GM23338 (cell line): ENCODE measurements at regions not wholly inside any gene's neighbourhood (a gene's known extent, or its start where the extent isn't known, plus 50 kb on each side); places are given as distances from the start of the nearest gene placed in this dataset.

Experiments
- ATAC-seq: fragments of 200-7000 bp; cut with Tn5 transposase; 3 replicates; pipeline ENCODE4 v1.9.1; 2020
- DNase-seq: peaks from one replicate; pipeline ENCODE4 v3.0.0-alpha.2; 2015; ENCODE audit warnings: low spot score
- H2AFZ ChIP-seq: fragments of 200-600 bp; sonication (generic); 2 replicates; pipeline ENCODE4 v1.8.0; 2016; ENCODE audit warnings: antibody characterized with exemption, mild to moderate bottlenecking, moderate library complexity
- H3F3A ChIP-seq: fragments of 200-600 bp; sonication (generic); replicated peaks from 2 replicates; pipeline ENCODE4 v1.8.0; 2017; ENCODE audit warnings: antibody characterized with exemption, mixed run types, low read depth
- H3K27ac ChIP-seq: fragments of 200-600 bp; sonication (generic); 2 replicates; pipeline ENCODE4 v1.6.1; 2016; ENCODE audit warnings: low read depth
- H3K27me3 ChIP-seq: fragments of 200-600 bp; sonication (generic); 2 replicates; pipeline ENCODE4 v1.8.0; 2016; ENCODE audit warnings: mild to moderate bottlenecking, mixed run types, moderate library complexity; ENCODE audit not compliant: insufficient read depth
- H3K36me3 ChIP-seq: fragments of 200-600 bp; sonication (generic); 2 replicates; pipeline ENCODE4 v1.8.0; 2016; ENCODE audit warnings: mild to moderate bottlenecking; ENCODE audit not compliant: insufficient read depth
- H3K4me1 ChIP-seq: fragments of 200-600 bp; sonication (generic); 2 replicates; pipeline ENCODE4 v1.8.0; 2016; ENCODE audit warnings: mild to moderate bottlenecking, moderate library complexity; ENCODE audit not compliant: insufficient read depth
- H3K4me2 ChIP-seq: fragments of 200-600 bp; sonication (generic); 2 replicates; pipeline ENCODE4 v1.7.1; 2017; ENCODE audit warnings: mixed run types
- H3K4me3 ChIP-seq: fragments of 200-600 bp; sonication (generic); 2 replicates; pipeline ENCODE4 v1.6.1; 2016; ENCODE audit warnings: mixed run types
- H3K79me2 ChIP-seq: fragments of 200-600 bp; sonication (generic); replicated peaks from 2 replicates; pipeline ENCODE4 v1.8.0; 2017; ENCODE audit warnings: mild to moderate bottlenecking; ENCODE audit not compliant: insufficient read depth
- H3K9me2 ChIP-seq: fragments of 200-600 bp; sonication (generic); 2 replicates; pipeline ENCODE4 v1.8.0; 2017; ENCODE audit not compliant: insufficient read depth
- H4K20me1 ChIP-seq: fragments of 200-600 bp; sonication (generic); replicated peaks from 2 replicates; pipeline ENCODE4 v1.8.0; 2017; ENCODE audit warnings: mild to moderate bottlenecking; ENCODE audit not compliant: insufficient read depth
- H3K27ac Mint-ChIP-seq: 2 replicates; pipeline ENCODE4 v1.8.0; 2020; ENCODE audit warnings: inconsistent platforms, mild to moderate bottlenecking, moderate library complexity, mixed read lengths
- H3K27me3 Mint-ChIP-seq: 3 replicates; pipeline ENCODE4 v1.8.0; 2022; ENCODE audit warnings: low read depth, mild to moderate bottlenecking, moderate library complexity, mixed read lengths, inconsistent platforms; ENCODE audit not compliant: insufficient read depth, poor library complexity
- H3K36me3 Mint-ChIP-seq: 3 replicates; pipeline ENCODE4 v1.8.0; 2021; ENCODE audit warnings: low read depth, mild to moderate bottlenecking, inconsistent platforms, moderate library complexity, mixed read lengths
- H3K4me1 Mint-ChIP-seq: 3 replicates; pipeline ENCODE4 v1.8.0; 2020; ENCODE audit warnings: mild to moderate bottlenecking, inconsistent platforms, mixed read lengths
- H3K4me3 Mint-ChIP-seq: 3 replicates; pipeline ENCODE4 v1.8.0; 2021; ENCODE audit warnings: moderate library complexity, mild to moderate bottlenecking, inconsistent platforms, mixed read lengths
- H3K9me3 Mint-ChIP-seq: 3 replicates; pipeline ENCODE4 v1.8.0; 2020; ENCODE audit warnings: moderate library complexity, mild to moderate bottlenecking, inconsistent platforms, mixed read lengths
- CREB1 ChIP-seq: fragments of 250-450 bp; sonication (Bioruptor Pico); IDR thresholded peaks from 2 replicates; pipeline ENCODE4 v1.5.0; 2020; ENCODE audit warnings: low read depth, mild to moderate bottlenecking, moderate library complexity
- EZH2 ChIP-seq: fragments of 200-600 bp; sonication (generic); IDR thresholded peaks from one replicate; pipeline ENCODE4 v1.8.0; 2017; ENCODE audit warnings: antibody characterized with exemption, mild to moderate bottlenecking, low read depth; ENCODE audit not compliant: unreplicated experiment
- EZH2phosphoT487 ChIP-seq: fragments of 200-600 bp; sonication (generic); IDR thresholded peaks from one replicate; pipeline ENCODE4 v1.8.1; 2018; ENCODE audit warnings: antibody characterized with exemption; ENCODE audit not compliant: unreplicated experiment
- JUNB ChIP-seq: IDR thresholded peaks from one replicate; pipeline ENCODE4 v1.6.1; 2016; ENCODE audit warnings: antibody characterized with exemption; ENCODE audit not compliant: unreplicated experiment
- NANOG ChIP-seq: IDR thresholded peaks from 2 replicates; pipeline ENCODE4 v1.6.1; 2016; ENCODE audit warnings: antibody characterized with exemption, borderline replicate concordance
- POLR2AphosphoS5 ChIP-seq: IDR thresholded peaks from 2 replicates; pipeline ENCODE4 v1.6.1; 2016; ENCODE audit warnings: antibody characterized with exemption, low read depth
- STAT1 ChIP-seq: IDR thresholded peaks from one replicate; pipeline ENCODE4 v1.6.1; 2016; ENCODE audit warnings: antibody characterized with exemption; ENCODE audit not compliant: unreplicated experiment
- ZNF114 ChIP-seq: fragments of 250-450 bp; sonication (Bioruptor Pico); IDR thresholded peaks from 2 replicates; pipeline ENCODE4 v1.5.0; 2020; ENCODE audit warnings: mild to moderate bottlenecking, moderate library complexity
- ZNF331 ChIP-seq: fragments of 250-450 bp; sonication (Bioruptor Pico); IDR thresholded peaks from 2 replicates; pipeline ENCODE4 v1.5.0; 2020; ENCODE audit warnings: low read depth, mild to moderate bottlenecking, moderate library complexity
- TF ChIP-seq, protein P1 (sequence below): IDR thresholded peaks from one replicate; pipeline ENCODE4 v1.6.1; 2018; ENCODE audit warnings: antibody characterized with exemption; ENCODE audit not compliant: unreplicated experiment
- TF ChIP-seq, protein P2 (sequence below), 2 experiments: fragments of 200-600 bp in 1 of 2; sonication (generic) in 1 of 2; conservative IDR thresholded peaks; 2 replicates each; pipeline versions ENCODE4 v1.5.1 to v1.6.1; 2016 to 2017; ENCODE audit warnings: antibody characterized with exemption in 2 of 2, low read depth in 2 of 2, mild to moderate bottlenecking in 2 of 2, moderate library complexity in 1 of 2
- TF ChIP-seq, protein P3 (sequence below): fragments of 250-450 bp; sonication (Bioruptor Pico); IDR thresholded peaks from 2 replicates; pipeline ENCODE4 v1.5.0; 2020; ENCODE audit warnings: mild to moderate bottlenecking, moderate library complexity
- TF ChIP-seq, protein P4 (sequence below): IDR thresholded peaks from 2 replicates; pipeline ENCODE4 v1.6.1; 2016; ENCODE audit warnings: antibody characterized with exemption

DNA sequence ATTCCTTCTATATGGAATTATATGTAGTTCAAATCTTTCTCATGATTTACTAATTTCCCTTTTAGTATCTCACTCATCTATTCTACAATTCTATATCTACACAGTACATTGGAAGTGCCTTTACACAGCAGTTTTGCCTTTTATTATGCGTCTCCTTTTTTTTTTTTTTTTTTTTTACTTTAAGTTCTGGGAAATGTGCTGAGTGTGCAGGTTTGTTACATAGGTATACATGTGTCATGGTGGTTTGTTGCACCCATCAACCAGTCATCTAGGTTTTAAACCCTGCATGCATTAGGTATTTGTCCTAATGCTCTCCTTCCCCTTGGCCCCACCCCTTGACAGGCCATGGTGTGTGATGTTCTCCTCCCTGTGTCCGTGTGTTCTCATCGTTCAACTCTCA is 1150.1 kb upstream of the PRR20A start:
- H3F3A ChIP-seq, result no peaks in the 10 kb centered on the region
- Mint-ChIP-seq H3K36me3 (peaks cover 2% of the 10 kb centered on the region; the same call in 2 of the 3 replicates), H3K27ac (no peak overlapping the region), H3K27me3 (no peaks in the 10 kb centered on the region), H3K4me3 (no peak overlapping the region), H3K9me3 (peaks cover 5% of the 10 kb centered on the region; the same call in 2 of the 3 replicates), H3K4me1 (no peaks in the 10 kb centered on the region)
- H3K36me3 ChIP-seq, result no peaks in the 10 kb centered on the region
- no peak for ATAC-seq
- no peak overlapping the region for H3K27ac ChIP-seq
- H3K4me2 ChIP-seq, result no peak overlapping the region
- H3K9me2 ChIP-seq, result no peaks in the 10 kb centered on the region
- no peak overlapping the region for H2AFZ ChIP-seq
- DNase-seq, result no peak
- TF ChIP-seq EZH2phosphoT487 (no peak), CREB1 (CRISPR knock-in tag) (no peak), POLR2AphosphoS5 (no peak), NANOG (no peak), STAT1 (no peak), ZNF331 (CRISPR knock-in tag) (no peak), ZNF114 (CRISPR knock-in tag) (no peak), EZH2 (no peak), JUNB (no peak)
- TF ChIP-seq, protein P1, sequence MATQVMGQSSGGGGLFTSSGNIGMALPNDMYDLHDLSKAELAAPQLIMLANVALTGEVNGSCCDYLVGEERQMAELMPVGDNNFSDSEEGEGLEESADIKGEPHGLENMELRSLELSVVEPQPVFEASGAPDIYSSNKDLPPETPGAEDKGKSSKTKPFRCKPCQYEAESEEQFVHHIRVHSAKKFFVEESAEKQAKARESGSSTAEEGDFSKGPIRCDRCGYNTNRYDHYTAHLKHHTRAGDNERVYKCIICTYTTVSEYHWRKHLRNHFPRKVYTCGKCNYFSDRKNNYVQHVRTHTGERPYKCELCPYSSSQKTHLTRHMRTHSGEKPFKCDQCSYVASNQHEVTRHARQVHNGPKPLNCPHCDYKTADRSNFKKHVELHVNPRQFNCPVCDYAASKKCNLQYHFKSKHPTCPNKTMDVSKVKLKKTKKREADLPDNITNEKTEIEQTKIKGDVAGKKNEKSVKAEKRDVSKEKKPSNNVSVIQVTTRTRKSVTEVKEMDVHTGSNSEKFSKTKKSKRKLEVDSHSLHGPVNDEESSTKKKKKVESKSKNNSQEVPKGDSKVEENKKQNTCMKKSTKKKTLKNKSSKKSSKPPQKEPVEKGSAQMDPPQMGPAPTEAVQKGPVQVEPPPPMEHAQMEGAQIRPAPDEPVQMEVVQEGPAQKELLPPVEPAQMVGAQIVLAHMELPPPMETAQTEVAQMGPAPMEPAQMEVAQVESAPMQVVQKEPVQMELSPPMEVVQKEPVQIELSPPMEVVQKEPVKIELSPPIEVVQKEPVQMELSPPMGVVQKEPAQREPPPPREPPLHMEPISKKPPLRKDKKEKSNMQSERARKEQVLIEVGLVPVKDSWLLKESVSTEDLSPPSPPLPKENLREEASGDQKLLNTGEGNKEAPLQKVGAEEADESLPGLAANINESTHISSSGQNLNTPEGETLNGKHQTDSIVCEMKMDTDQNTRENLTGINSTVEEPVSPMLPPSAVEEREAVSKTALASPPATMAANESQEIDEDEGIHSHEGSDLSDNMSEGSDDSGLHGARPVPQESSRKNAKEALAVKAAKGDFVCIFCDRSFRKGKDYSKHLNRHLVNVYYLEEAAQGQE, result no peak
- TF ChIP-seq, protein P2, sequence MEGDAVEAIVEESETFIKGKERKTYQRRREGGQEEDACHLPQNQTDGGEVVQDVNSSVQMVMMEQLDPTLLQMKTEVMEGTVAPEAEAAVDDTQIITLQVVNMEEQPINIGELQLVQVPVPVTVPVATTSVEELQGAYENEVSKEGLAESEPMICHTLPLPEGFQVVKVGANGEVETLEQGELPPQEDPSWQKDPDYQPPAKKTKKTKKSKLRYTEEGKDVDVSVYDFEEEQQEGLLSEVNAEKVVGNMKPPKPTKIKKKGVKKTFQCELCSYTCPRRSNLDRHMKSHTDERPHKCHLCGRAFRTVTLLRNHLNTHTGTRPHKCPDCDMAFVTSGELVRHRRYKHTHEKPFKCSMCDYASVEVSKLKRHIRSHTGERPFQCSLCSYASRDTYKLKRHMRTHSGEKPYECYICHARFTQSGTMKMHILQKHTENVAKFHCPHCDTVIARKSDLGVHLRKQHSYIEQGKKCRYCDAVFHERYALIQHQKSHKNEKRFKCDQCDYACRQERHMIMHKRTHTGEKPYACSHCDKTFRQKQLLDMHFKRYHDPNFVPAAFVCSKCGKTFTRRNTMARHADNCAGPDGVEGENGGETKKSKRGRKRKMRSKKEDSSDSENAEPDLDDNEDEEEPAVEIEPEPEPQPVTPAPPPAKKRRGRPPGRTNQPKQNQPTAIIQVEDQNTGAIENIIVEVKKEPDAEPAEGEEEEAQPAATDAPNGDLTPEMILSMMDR (conservative IDR thresholded peaks at IDR 0.05; ENCODE audit: low read depth in 2 of 2), result no peak
- TF ChIP-seq, protein P3, sequence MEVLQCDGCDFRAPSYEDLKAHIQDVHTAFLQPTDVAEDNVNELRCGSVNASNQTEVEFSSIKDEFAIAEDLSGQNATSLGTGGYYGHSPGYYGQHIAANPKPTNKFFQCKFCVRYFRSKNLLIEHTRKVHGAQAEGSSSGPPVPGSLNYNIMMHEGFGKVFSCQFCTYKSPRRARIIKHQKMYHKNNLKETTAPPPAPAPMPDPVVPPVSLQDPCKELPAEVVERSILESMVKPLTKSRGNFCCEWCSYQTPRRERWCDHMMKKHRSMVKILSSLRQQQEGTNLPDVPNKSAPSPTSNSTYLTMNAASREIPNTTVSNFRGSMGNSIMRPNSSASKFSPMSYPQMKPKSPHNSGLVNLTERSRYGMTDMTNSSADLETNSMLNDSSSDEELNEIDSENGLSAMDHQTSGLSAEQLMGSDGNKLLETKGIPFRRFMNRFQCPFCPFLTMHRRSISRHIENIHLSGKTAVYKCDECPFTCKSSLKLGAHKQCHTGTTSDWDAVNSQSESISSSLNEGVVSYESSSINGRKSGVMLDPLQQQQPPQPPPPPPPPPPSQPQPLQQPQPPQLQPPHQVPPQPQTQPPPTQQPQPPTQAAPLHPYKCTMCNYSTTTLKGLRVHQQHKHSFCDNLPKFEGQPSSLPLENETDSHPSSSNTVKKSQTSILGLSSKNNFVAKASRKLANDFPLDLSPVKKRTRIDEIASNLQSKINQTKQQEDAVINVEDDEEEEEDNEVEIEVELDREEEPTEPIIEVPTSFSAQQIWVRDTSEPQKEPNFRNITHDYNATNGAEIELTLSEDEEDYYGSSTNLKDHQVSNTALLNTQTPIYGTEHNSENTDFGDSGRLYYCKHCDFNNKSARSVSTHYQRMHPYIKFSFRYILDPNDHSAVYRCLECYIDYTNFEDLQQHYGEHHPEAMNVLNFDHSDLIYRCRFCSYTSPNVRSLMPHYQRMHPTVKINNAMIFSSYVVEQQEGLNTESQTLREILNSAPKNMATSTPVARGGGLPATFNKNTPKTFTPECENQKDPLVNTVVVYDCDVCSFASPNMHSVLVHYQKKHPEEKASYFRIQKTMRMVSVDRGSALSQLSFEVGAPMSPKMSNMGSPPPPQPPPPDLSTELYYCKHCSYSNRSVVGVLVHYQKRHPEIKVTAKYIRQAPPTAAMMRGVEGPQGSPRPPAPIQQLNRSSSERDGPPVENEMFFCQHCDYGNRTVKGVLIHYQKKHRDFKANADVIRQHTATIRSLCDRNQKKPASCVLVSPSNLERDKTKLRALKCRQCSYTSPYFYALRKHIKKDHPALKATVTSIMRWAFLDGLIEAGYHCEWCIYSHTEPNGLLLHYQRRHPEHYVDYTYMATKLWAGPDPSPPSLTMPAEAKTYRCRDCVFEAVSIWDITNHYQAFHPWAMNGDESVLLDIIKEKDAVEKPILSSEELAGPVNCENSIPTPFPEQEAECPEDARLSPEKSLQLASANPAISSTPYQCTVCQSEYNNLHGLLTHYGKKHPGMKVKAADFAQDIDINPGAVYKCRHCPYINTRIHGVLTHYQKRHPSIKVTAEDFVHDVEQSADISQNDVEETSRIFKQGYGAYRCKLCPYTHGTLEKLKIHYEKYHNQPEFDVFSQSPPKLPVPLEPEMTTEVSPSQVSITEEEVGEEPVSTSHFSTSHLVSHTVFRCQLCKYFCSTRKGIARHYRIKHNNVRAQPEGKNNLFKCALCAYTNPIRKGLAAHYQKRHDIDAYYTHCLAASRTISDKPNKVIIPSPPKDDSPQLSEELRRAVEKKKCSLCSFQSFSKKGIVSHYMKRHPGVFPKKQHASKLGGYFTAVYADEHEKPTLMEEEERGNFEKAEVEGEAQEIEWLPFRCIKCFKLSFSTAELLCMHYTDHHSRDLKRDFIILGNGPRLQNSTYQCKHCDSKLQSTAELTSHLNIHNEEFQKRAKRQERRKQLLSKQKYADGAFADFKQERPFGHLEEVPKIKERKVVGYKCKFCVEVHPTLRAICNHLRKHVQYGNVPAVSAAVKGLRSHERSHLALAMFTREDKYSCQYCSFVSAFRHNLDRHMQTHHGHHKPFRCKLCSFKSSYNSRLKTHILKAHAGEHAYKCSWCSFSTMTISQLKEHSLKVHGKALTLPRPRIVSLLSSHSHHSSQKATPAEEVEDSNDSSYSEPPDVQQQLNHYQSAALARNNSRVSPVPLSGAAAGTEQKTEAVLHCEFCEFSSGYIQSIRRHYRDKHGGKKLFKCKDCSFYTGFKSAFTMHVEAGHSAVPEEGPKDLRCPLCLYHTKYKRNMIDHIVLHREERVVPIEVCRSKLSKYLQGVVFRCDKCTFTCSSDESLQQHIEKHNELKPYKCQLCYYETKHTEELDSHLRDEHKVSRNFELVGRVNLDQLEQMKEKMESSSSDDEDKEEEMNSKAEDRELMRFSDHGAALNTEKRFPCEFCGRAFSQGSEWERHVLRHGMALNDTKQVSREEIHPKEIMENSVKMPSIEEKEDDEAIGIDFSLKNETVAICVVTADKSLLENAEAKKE (CRISPR knock-in tag), result no peak
- TF ChIP-seq, protein P4, sequence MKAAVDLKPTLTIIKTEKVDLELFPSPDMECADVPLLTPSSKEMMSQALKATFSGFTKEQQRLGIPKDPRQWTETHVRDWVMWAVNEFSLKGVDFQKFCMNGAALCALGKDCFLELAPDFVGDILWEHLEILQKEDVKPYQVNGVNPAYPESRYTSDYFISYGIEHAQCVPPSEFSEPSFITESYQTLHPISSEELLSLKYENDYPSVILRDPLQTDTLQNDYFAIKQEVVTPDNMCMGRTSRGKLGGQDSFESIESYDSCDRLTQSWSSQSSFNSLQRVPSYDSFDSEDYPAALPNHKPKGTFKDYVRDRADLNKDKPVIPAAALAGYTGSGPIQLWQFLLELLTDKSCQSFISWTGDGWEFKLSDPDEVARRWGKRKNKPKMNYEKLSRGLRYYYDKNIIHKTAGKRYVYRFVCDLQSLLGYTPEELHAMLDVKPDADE, result no peak
- H3K4me3 ChIP-seq, result no peak overlapping the region
- no peaks in the 10 kb centered on the region for H3K4me1 ChIP-seq
- H4K20me1 ChIP-seq, result no peaks in the 10 kb centered on the region
- H3K27me3 ChIP-seq, result no peaks in the 10 kb centered on the region
- no peaks in the 10 kb centered on the region for H3K79me2 ChIP-seq
